Suprapubic skin (tissue), 3 donors: ENCODE measurements at regions not wholly inside any gene's neighbourhood (a gene's known extent, or its start where the extent isn't known, plus 50 kb on each side); places are given as distances from the start of the nearest gene placed in this dataset.

Experiments
- EP300 ChIP-seq: sonication (generic); formaldehyde crosslinking; IDR thresholded peaks from one replicate; pipeline ENCODE4 v1.6.1; 2017; ENCODE audit warnings: antibody characterized with exemption
- TF ChIP-seq, protein P1 (sequence below), 2 donors: fragments of 200-600 bp in 1 of 2; fragments of 450-650 bp in 1 of 2; sonication (generic) in 1 of 2; IDR thresholded peaks; one replicate each; pipeline ENCODE4 v1.5.1; 2016 to 2019; ENCODE audit warnings: antibody characterized with exemption in 2 of 2, mild to moderate bottlenecking in 1 of 2, moderate library complexity in 1 of 2

GRCh38 chr12:66751432-66752113, 72.7 kb upstream of the GRIP1 start:
- TF ChIP-seq, protein P1, sequence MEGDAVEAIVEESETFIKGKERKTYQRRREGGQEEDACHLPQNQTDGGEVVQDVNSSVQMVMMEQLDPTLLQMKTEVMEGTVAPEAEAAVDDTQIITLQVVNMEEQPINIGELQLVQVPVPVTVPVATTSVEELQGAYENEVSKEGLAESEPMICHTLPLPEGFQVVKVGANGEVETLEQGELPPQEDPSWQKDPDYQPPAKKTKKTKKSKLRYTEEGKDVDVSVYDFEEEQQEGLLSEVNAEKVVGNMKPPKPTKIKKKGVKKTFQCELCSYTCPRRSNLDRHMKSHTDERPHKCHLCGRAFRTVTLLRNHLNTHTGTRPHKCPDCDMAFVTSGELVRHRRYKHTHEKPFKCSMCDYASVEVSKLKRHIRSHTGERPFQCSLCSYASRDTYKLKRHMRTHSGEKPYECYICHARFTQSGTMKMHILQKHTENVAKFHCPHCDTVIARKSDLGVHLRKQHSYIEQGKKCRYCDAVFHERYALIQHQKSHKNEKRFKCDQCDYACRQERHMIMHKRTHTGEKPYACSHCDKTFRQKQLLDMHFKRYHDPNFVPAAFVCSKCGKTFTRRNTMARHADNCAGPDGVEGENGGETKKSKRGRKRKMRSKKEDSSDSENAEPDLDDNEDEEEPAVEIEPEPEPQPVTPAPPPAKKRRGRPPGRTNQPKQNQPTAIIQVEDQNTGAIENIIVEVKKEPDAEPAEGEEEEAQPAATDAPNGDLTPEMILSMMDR (IDR thresholded peaks at IDR 0.05), result no peak
- no peak for TF ChIP-seq EP300
